Astrocyte of the cerebellum (primary cell): ENCODE measurements at regions not wholly inside any gene's neighbourhood (a gene's known extent, or its start where the extent isn't known, plus 50 kb on each side); places are given as distances from the start of the nearest gene placed in this dataset.
A peak's percentile ranks its signal among the peaks of the same experiment; 100 is the strongest.

ENCODE experiments used
- DNase-seq: peaks from one replicate; pipeline ENCODE4 v3.0.0-alpha.2; 2011; ENCODE audit warnings: low read depth
- H3K4me3 ChIP-seq: 2 replicates; pipeline ENCODE4 v1.5.1; 2011; ENCODE audit warnings: mild to moderate bottlenecking, low read depth, low read length, moderate library complexity
- CTCF ChIP-seq: IDR thresholded peaks from 2 replicates; pipeline ENCODE4 v1.5.1; 2012; ENCODE audit warnings: low read length, low read depth, moderate library complexity, mild to moderate bottlenecking; ENCODE audit errors: missing control alignments
- in situ Hi-C: cut with HindIII; loops from 2 replicates; pipeline ENCODE4 v1.10.0; 2017; ENCODE audit warnings: low sequenced_read_pairs

- in situ Hi-C loops = no loop called here
- no peak for DNase-seq
- H3K4me3 ChIP-seq = no peak overlapping the region
- no peak for TF ChIP-seq CTCF
These were observed 478.9 kb downstream of the SPATA31D1 start for GRCh38 chr9:82467436-82467835.

- no peak overlapping the region for H3K4me3 ChIP-seq
- no peak for TF ChIP-seq CTCF
- in situ Hi-C loops = no loop called here
- no peak for DNase-seq
These were observed 485.7 kb downstream of the SPATA31D1 start for GRCh38 chr9:82474235-82474634.

- in situ Hi-C loops = no loop called here
- H3K4me3 ChIP-seq = no peak overlapping the region
- DNase-seq = no peak
- no peak for TF ChIP-seq CTCF
These were observed 487.2 kb downstream of the SPATA31D1 start for GRCh38 chr9:82475584-82476301.

- no peak for DNase-seq
- in situ Hi-C loops = no loop called here
- no peak overlapping the region for H3K4me3 ChIP-seq
- TF ChIP-seq CTCF = no peak
These were observed 492.3 kb downstream of the SPATA31D1 start for GRCh38 chr9:82480921-82481320.

- no peak overlapping the region for H3K4me3 ChIP-seq
- in situ Hi-C loops = no loop called here
- no peak for DNase-seq
- TF ChIP-seq CTCF = no peak
These were observed 499.4 kb downstream of the SPATA31D1 start for GRCh38 chr9:82487935-82488312.

GRCh38 chr9:82488313-82489200, 500.0 kb downstream of the SPATA31D1 start:
- peak; percentile 99 for DNase-seq
- no peak overlapping the region for H3K4me3 ChIP-seq
- no peak for TF ChIP-seq CTCF
- in situ Hi-C loops = no loop called here
